Thyroid gland (tissue), 4 donors: ENCODE measurements at regions not wholly inside any gene's neighbourhood (a gene's known extent, or its start where the extent isn't known, plus 50 kb on each side); places are given as distances from the start of the nearest gene placed in this dataset.

Experiments used
- DNase-seq, 2 donors: peaks; one replicate each; pipeline ENCODE4 v3.0.0-alpha.2; 2019
- H3K27ac ChIP-seq, 3 donors: fragments of 200-600 bp; sonication (generic); 1 replicate in 2 of 3; 2 replicates in 1 of 3; pipeline ENCODE4 v1.5.1; 2016 to 2019; ENCODE audit warnings: mild to moderate bottlenecking in 1 of 3, moderate library complexity in 1 of 3
- H3K27me3 ChIP-seq: fragments of 200-600 bp; sonication (generic); one replicate; pipeline ENCODE4 v1.5.1; 2019
- H3K36me3 ChIP-seq, 2 donors: fragments of 200-600 bp; sonication (generic); one replicate each; pipeline ENCODE4 v1.5.1; 2016 to 2019
- H3K4me1 ChIP-seq, 2 donors: fragments of 200-600 bp; sonication (generic); one replicate each; pipeline ENCODE4 v1.5.1; 2017 to 2019
- H3K4me3 ChIP-seq, 3 donors: fragments of 200-600 bp; sonication (generic); replicated peaks in 1 of 3; 1 replicate in 2 of 3; 2 replicates in 1 of 3; pipeline ENCODE4 v1.5.1; 2016; ENCODE audit warnings: mild to moderate bottlenecking in 1 of 3
- H3K9me3 ChIP-seq: fragments of 200-600 bp; sonication (generic); one replicate; pipeline ENCODE4 v1.5.1; 2017
- CTCF ChIP-seq, 6 experiments: fragments of 200-600 bp in 3 of 6; fragments of 450-650 bp in 3 of 6; sonication (generic) in 3 of 6; IDR thresholded peaks; one replicate each; pipeline ENCODE4 v1.5.1; 2016 to 2019; ENCODE audit warnings: antibody characterized with exemption in 6 of 6, mild to moderate bottlenecking in 2 of 6, inconsistent platforms in 1 of 6, moderate library complexity in 1 of 6
- POLR2A ChIP-seq, 2 donors: fragments of 450-650 bp; IDR thresholded peaks; one replicate each; pipeline ENCODE4 v1.6.1; 2017; ENCODE audit warnings: antibody characterized with exemption in 2 of 2, mild to moderate bottlenecking in 2 of 2, moderate library complexity in 1 of 2
- WGBS, 2 donors: methylation state at CpG; one replicate each; pipeline ENCODE4 v1.1.5; 2017; 5-methylcytosine and 5-hydroxymethylcytosine counted together
- intact Hi-C: fragments of 100-400 bp; cut with DNase I; formaldehyde crosslinking; loops from one replicate; pipeline ENCODE4 v1.15.1; 2023

- no peaks in the 10 kb centered on the region for H3K9me3 ChIP-seq
These were observed 315.7 kb upstream of the SLCO3A1 start for GRCh38 chr15:91537856-91538255.

GRCh38 chr15:91538782-91539181 lies 314.7 kb upstream of the SLCO3A1 start:
- Histone ChIP-seq H3K4me3 (no peak overlapping the region), H3K36me3 (no peaks in the 10 kb centered on the region), H3K27ac (no peak overlapping the region), H3K4me1 (no peaks in the 10 kb centered on the region), H3K9me3 (no peaks in the 10 kb centered on the region), H3K27me3 (no peaks in the 10 kb centered on the region)
- WGBS, 2 donors = 91 to 95% methylated on average over 2 of the region's 2 CpGs
- DNase-seq = no peak
- TF ChIP-seq CTCF (IDR thresholded peaks at IDR 0.05) (no peak), POLR2A (IDR thresholded peaks at IDR 0.05) (no peak)
- intact Hi-C loops = no loop called here

More at GRCh38 chr15:91537856-91538255, 315.7 kb upstream of the SLCO3A1 start:
- H3K27ac ChIP-seq = no peak overlapping the region
- no peak overlapping the region for H3K4me3 ChIP-seq
- TF ChIP-seq CTCF (IDR thresholded peaks at IDR 0.05) = no peak
- no peak for TF ChIP-seq POLR2A (IDR thresholded peaks at IDR 0.05)
- H3K36me3 ChIP-seq = no peaks in the 10 kb centered on the region
- H3K4me1 ChIP-seq = no peaks in the 10 kb centered on the region
- H3K27me3 ChIP-seq = no peaks in the 10 kb centered on the region
- intact Hi-C loops = no loop called here
- WGBS, 2 donors = 82 to 89% methylated on average over 5 of the region's 5 CpGs
- DNase-seq = no peak

DNA sequence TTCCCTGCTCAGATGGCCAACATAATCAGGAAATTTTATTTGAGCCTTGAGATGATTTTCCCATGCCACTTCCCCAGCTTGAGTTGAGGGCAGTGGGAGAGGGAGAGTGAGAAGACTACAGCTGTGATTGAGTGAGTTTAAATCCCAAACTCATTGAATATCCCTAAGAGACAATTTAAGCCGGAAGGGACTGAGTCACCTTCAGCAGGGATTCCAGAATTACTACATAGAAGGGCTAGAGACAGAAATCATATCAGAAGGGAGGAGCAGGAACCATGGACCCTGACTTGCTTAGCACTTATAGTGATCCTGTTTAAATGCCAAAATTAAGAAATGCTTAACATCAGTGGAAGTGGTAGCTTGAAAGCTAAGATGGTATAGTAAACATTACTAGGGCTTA lies 312.2 kb upstream of the SLCO3A1 start:
- Histone ChIP-seq H3K36me3 (no peaks in the 10 kb centered on the region), H3K4me1 (no peaks in the 10 kb centered on the region), H3K27me3 (no peaks in the 10 kb centered on the region), H3K9me3 (no peaks in the 10 kb centered on the region), H3K27ac (no peak overlapping the region), H3K4me3 (no peak overlapping the region)
- 82 to 96% methylated on average over 1 of the region's 1 CpG for WGBS, 2 donors
- DNase-seq = no peak
- intact Hi-C loops = no loop called here
- no peak for TF ChIP-seq POLR2A (IDR thresholded peaks at IDR 0.05)
- no peak for TF ChIP-seq CTCF (IDR thresholded peaks at IDR 0.05)

DNA sequence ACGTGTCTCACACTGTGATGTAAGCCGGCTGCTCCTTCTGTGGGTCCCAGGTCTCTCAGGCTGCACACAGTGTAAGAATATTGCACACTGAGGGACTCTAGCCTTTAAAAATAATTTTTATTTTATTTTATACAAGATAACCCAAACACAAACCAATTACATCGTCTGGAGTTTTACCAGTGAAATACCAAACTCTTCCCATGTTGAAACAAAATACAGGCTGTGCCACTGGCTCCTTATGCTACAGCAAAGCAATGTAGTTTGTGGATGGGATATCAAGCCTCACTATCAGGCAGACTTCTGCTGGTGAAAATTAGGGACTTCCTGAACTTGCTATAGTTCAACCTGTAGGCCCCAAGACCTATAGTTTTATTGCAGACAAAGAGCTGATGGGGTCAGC lies 311.3 kb upstream of the SLCO3A1 start:
- H3K27ac ChIP-seq = no peak overlapping the region
- H3K27me3 ChIP-seq = no peaks in the 10 kb centered on the region
- TF ChIP-seq CTCF (IDR thresholded peaks at IDR 0.05) (no peak), POLR2A (IDR thresholded peaks at IDR 0.05) (no peak)
- no peak for DNase-seq
- no peaks in the 10 kb centered on the region for H3K36me3 ChIP-seq
- 82 to 86% methylated on average over 3 of the region's 3 CpGs for WGBS, 2 donors
- H3K9me3 ChIP-seq = no peaks in the 10 kb centered on the region
- no peak overlapping the region for H3K4me3 ChIP-seq
- intact Hi-C loops = no loop called here
- no peaks in the 10 kb centered on the region for H3K4me1 ChIP-seq

- H3K36me3 ChIP-seq = no peaks in the 10 kb centered on the region
- H3K9me3 ChIP-seq = no peaks in the 10 kb centered on the region
- no peaks in the 10 kb centered on the region for H3K27me3 ChIP-seq
- intact Hi-C loops = no loop called here
- no peak for TF ChIP-seq CTCF (IDR thresholded peaks at IDR 0.05)
- no peak for TF ChIP-seq POLR2A (IDR thresholded peaks at IDR 0.05)
- H3K27ac ChIP-seq = no peak overlapping the region
- H3K4me3 ChIP-seq = no peak overlapping the region
- DNase-seq = no peak
- no peaks in the 10 kb centered on the region for H3K4me1 ChIP-seq
- WGBS, 2 donors = 97 to 98% methylated on average over 3 of the region's 3 CpGs
These were observed 306.2 kb upstream of the SLCO3A1 start for GRCh38 chr15:91547356-91547755.
